WI38 (cell line): ENCODE measurements at regions not wholly inside any gene's neighbourhood (a gene's known extent, or its start where the extent isn't known, plus 50 kb on each side); places are given as distances from the start of the nearest gene placed in this dataset.

Source experiments
- H3K4me3 ChIP-seq: 2 replicates; pipeline ENCODE4 v1.5.1; 2011; ENCODE audit warnings: low read depth, mild to moderate bottlenecking, control low read depth, low read length
- CTCF ChIP-seq: IDR thresholded peaks from 2 replicates; pipeline ENCODE4 v1.5.1; 2012; ENCODE audit warnings: low read depth, mild to moderate bottlenecking, control low read depth, low read length

GRCh38 chr11:70506986-70507385, 108.7 kb downstream of the CTTN start:
- no peak overlapping the region for H3K4me3 ChIP-seq
- no peak for TF ChIP-seq CTCF

- no peak overlapping the region for H3K4me3 ChIP-seq
- TF ChIP-seq CTCF, result no peak
Observed at GRCh38 chr11:70507466-70508230, 109.3 kb downstream of the CTTN start.

- no peak overlapping the region for H3K4me3 ChIP-seq
- TF ChIP-seq CTCF, result no peak
Observed at GRCh38 chr11:70508231-70508480, 109.8 kb downstream of the CTTN start.

- no peak overlapping the region for H3K4me3 ChIP-seq
- TF ChIP-seq CTCF, result no peak
Observed at GRCh38 chr11:70509476-70509875, 111.1 kb downstream of the CTTN start.

- H3K4me3 ChIP-seq, result no peak overlapping the region
- TF ChIP-seq CTCF, result no peak
Observed at GRCh38 chr11:70510106-70510505, 111.8 kb downstream of the CTTN start.

- TF ChIP-seq CTCF, result no peak
Observed at GRCh38 chr11:70510571-70510970, 112.2 kb downstream of the CTTN start.

GRCh38 chr11:70511345-70511744, 113.0 kb downstream of the CTTN start:
- no peak for TF ChIP-seq CTCF
- H3K4me3 ChIP-seq, result no peak overlapping the region

More at GRCh38 chr11:70510571-70510970, 112.2 kb downstream of the CTTN start:
- no peak overlapping the region for H3K4me3 ChIP-seq
